Neural progenitor cell (in vitro differentiated cells): ENCODE measurements at regions not wholly inside any gene's neighbourhood (a gene's known extent, or its start where the extent isn't known, plus 50 kb on each side); places are given as distances from the start of the nearest gene placed in this dataset.

ENCODE experiments used
- CTCF ChIP-seq: fragments of 200-600 bp; sonication (generic); IDR thresholded peaks from 2 replicates; pipeline ENCODE4 v1.5.1; 2017; ENCODE audit warnings: antibody characterized with exemption, mild to moderate bottlenecking
- EZH2 ChIP-seq: fragments of 200-600 bp; sonication (generic); IDR thresholded peaks from 2 replicates; pipeline ENCODE4 v1.6.1; 2017; ENCODE audit warnings: antibody characterized with exemption, mild to moderate bottlenecking, moderate library complexity

- TF ChIP-seq CTCF, result no peak
- no peak for TF ChIP-seq EZH2
Observed at GRCh38 chr17:17411692-17412091, 65.1 kb upstream of the MED9 start.
